K562 (cell line): ENCODE measurements at regions not wholly inside any gene's neighbourhood (a gene's known extent, or its start where the extent isn't known, plus 50 kb on each side); places are given as distances from the start of the nearest gene placed in this dataset.

Experiments used
- ATAC-seq: fragments of 200-7000 bp; cut with Tn5 transposase; 3 replicates; pipeline ENCODE4 v1.9.1; 2020; ENCODE audit warnings: moderate library complexity
- BruUV-seq: library from RNA; stranded (reverse); fragments of 400-500 nt; replicated peaks from 2 replicates; lab custom pipeline; 2021; lab: Mats Ljungman, UMichigan
- CTCF ChIA-PET: fragments of 300-600 bp; formaldehyde crosslinking; extraction: SDS; loops from one replicate; lab custom pipeline; 2021; ENCODE audit warnings: low intra/inter-chr PET ratio; lab: Yijun Ruan, JAX
- POLR2A ChIA-PET: fragments of 300-600, 350-650 bp; sonication (Branson Sonifier 250); formaldehyde crosslinking; extraction: SDS; loops from one replicate; lab custom pipeline; 2021; ENCODE audit warnings: antibody characterized with exemption, inconsistent platforms; lab: Yijun Ruan, JAX
- DNase-seq, 4 experiments: peaks; one replicate each; pipeline versions ENCODE4 v3.0.0 to v3.0.0-alpha.2; 2011 to 2018; ENCODE audit warnings: low spot score in 3 of 4, mixed read lengths in 3 of 4; ENCODE audit errors: extremely low read depth in 1 of 4
- FAIRE-seq: peaks from 2 replicates; lab custom pipeline; 2011; peaks lifted over from hg19 to GRCh38; lab: Jason Lieb, UNC
- H2AFZ ChIP-seq: 2 replicates; pipeline ENCODE4 v1.6.0; 2011; ENCODE audit warnings: low read depth, low read length, control low read depth, inconsistent platforms
- H3K27ac ChIP-seq: fragments of 200-600 bp; 3 replicates; pipeline ENCODE4 v1.8.0; 2011; ENCODE audit warnings: low read depth, mild to moderate bottlenecking, control low read depth, inconsistent platforms, low read length, moderate library complexity, mixed read lengths; ENCODE audit errors: extremely low read depth
- H3K27me3 ChIP-seq, 2 experiments: fragments of 300-600 bp in 1 of 2; 2 replicates in 1 of 2; 3 replicates in 1 of 2; pipeline versions ENCODE4 v1.6.0 to v1.8.0; 2011; ENCODE audit warnings: inconsistent platforms in 2 of 2, low read length in 2 of 2, mild to moderate bottlenecking in 1 of 2, mixed read lengths in 1 of 2, moderate library complexity in 1 of 2; ENCODE audit not compliant: control insufficient read depth in 2 of 2, insufficient read depth in 2 of 2
- H3K36me3 ChIP-seq: fragments of 300-600 bp; 3 replicates; pipeline ENCODE4 v1.8.0; 2011; ENCODE audit warnings: mild to moderate bottlenecking, low read length, inconsistent platforms; ENCODE audit not compliant: control insufficient read depth, insufficient read depth
- H3K4me1 ChIP-seq, 2 experiments: fragments of 200-600 bp in 1 of 2; replicated peaks in 1 of 2; 2 replicates in 1 of 2; 3 replicates in 1 of 2; pipeline versions ENCODE4 v1.5.1 to v1.8.0; 2011; ENCODE audit warnings: inconsistent platforms in 2 of 2, low read length in 2 of 2, mild to moderate bottlenecking in 1 of 2, mixed read lengths in 1 of 2, moderate library complexity in 1 of 2; ENCODE audit not compliant: control insufficient read depth in 2 of 2, insufficient read depth in 2 of 2
- H3K4me2 ChIP-seq: 2 replicates; pipeline ENCODE4 v1.6.1; 2011; ENCODE audit warnings: low read length, control low read depth, inconsistent platforms, mixed read lengths; ENCODE audit not compliant: insufficient read depth
- H3K4me3 ChIP-seq: fragments of 200-600 bp; sonication (generic), shearing (Covaris generic); 2 replicates; pipeline ENCODE4 v1.5.1; 2016; ENCODE audit warnings: control low read depth, inconsistent platforms
- H3K79me2 ChIP-seq: fragments of 200-600 bp; 3 replicates; pipeline ENCODE4 v1.8.0; 2011; ENCODE audit warnings: low read length, inconsistent platforms; ENCODE audit not compliant: control insufficient read depth, insufficient read depth
- H3K9ac ChIP-seq, 2 experiments: 2 replicates each; pipeline versions ENCODE4 v1.6.0 to v1.6.1; 2011; ENCODE audit warnings: low read depth in 2 of 2, low read length in 2 of 2, control low read depth in 1 of 2, inconsistent platforms in 1 of 2, mild to moderate bottlenecking in 1 of 2, mixed read lengths in 1 of 2; ENCODE audit not compliant: insufficient read depth in 1 of 2
- H3K9me1 ChIP-seq: one replicate; pipeline ENCODE4 v1.6.0; 2011; ENCODE audit warnings: inconsistent platforms, mild to moderate bottlenecking, low read length, moderate library complexity; ENCODE audit not compliant: control insufficient read depth, insufficient read depth
- H3K9me3 ChIP-seq: replicated peaks from 2 replicates; pipeline ENCODE4 v1.5.1; 2011; ENCODE audit warnings: low read depth, low read length, inconsistent platforms; ENCODE audit not compliant: control insufficient read depth, insufficient read depth
- H4K20me1 ChIP-seq: replicated peaks from 2 replicates; pipeline ENCODE4 v1.6.1; 2011; ENCODE audit warnings: low read length, inconsistent platforms, mixed read lengths; ENCODE audit not compliant: control insufficient read depth, insufficient read depth
- GATA2 ChIP-seq: sonication (generic); formaldehyde crosslinking; IDR thresholded peaks from 2 replicates; pipeline ENCODE4 v1.4.0; 2020; ENCODE audit warnings: mild to moderate bottlenecking, missing genetic modification reagents
- HLTF ChIP-seq: fragments of 450-650 bp; IDR thresholded peaks from 2 replicates; pipeline ENCODE4 v1.6.1; 2016
- HNRNPH1 ChIP-seq: fragments of 200-400 bp; formaldehyde crosslinking; optimal IDR thresholded peaks from 2 replicates; pipeline ENCODE3; 2017; ENCODE audit warnings: low read depth, mild to moderate bottlenecking, low read length, moderate library complexity
- HNRNPUL1 ChIP-seq: fragments of 200-400 bp; formaldehyde crosslinking; IDR thresholded peaks from 2 replicates; pipeline ENCODE4 v1.6.1; 2017; ENCODE audit warnings: low read length
- HSF4 ChIP-seq: fragments of 250-450 bp; sonication (Bioruptor Pico); IDR thresholded peaks from 2 replicates; pipeline ENCODE4 v2.1.2; 2022; ENCODE audit warnings: mild to moderate bottlenecking, moderate library complexity, borderline replicate concordance
- MEF2A ChIP-seq: IDR thresholded peaks from 2 replicates; pipeline ENCODE4 v1.6.1; 2011; ENCODE audit warnings: low read depth, mild to moderate bottlenecking, low read length, moderate library complexity; ENCODE audit not compliant: control insufficient read depth
- RBBP5 ChIP-seq: fragments of 200-600 bp; sonication (generic); IDR thresholded peaks from 2 replicates; pipeline ENCODE4 v1.6.1; 2012; ENCODE audit warnings: borderline replicate concordance, mild to moderate bottlenecking, low read length, control low read depth, inconsistent platforms; ENCODE audit not compliant: insufficient read depth, poor library complexity, severe bottlenecking
- TEAD2 ChIP-seq: fragments of 450-650 bp; IDR thresholded peaks from 2 replicates; pipeline ENCODE4 v1.6.1; 2016; ENCODE audit warnings: missing genetic modification characterization, control low read depth, missing compliant biosample characterization
- THAP12 ChIP-seq: fragments of 250-450 bp; sonication (Bioruptor Pico); IDR thresholded peaks from 2 replicates; pipeline ENCODE4 v1.9.0; 2021; ENCODE audit warnings: mild to moderate bottlenecking, inconsistent platforms
- ZBTB9 ChIP-seq: fragments of 450-650 bp; formaldehyde crosslinking; IDR thresholded peaks from 2 replicates; pipeline ENCODE4 v1.4.0; 2020; ENCODE audit warnings: mild to moderate bottlenecking, moderate library complexity
- ZNF174 ChIP-seq: fragments of 250-450 bp; sonication (Bioruptor Pico); IDR thresholded peaks from 2 replicates; pipeline ENCODE4 v1.4.0; 2020; ENCODE audit warnings: mild to moderate bottlenecking
- ZNF274 ChIP-seq: IDR thresholded peaks from 2 replicates; pipeline ENCODE4 v1.6.1; 2011; ENCODE audit warnings: low read depth, mild to moderate bottlenecking, low read length, moderate library complexity, borderline replicate concordance
- ZNF395 ChIP-seq: fragments of 200-800 bp; sonication (Bioruptor generic); IDR thresholded peaks from 2 replicates; pipeline ENCODE4 v1.6.1; 2017; ENCODE audit warnings: missing genetic modification characterization, missing compliant biosample characterization
- WGBS: fragments of 100-300 bp; shearing (Covaris generic); methylation state at CpG from one replicate; pipeline ENCODE4 v1.1.6; 2016; ENCODE audit warnings: low coverage, mixed read lengths; ENCODE audit not compliant: insufficient coverage; ENCODE audit errors: missing lambda C conversion rate; 5-methylcytosine and 5-hydroxymethylcytosine counted together
- in situ Hi-C: fragments of 300-500 bp; cut with MboI; formaldehyde crosslinking; loops from 4 replicates; pipeline ENCODE4 v1.15.0; 2018; ENCODE audit warnings: inconsistent platforms, mixed read lengths
- intact Hi-C: fragments of 100-400 bp; cut with micrococcal nuclease; formaldehyde crosslinking; loops from 2 replicates; pipeline ENCODE4 v1.14.2; 2022

- ChIA-PET CTCF (no interaction called here), POLR2A (interaction anchor here (0.7 to 2.4 kb wide), 4 partner anchors 11 to 436 kb away, joined by 3 to 11 read pairs (median 4); a partner anchor contains a TSS)
- Histone ChIP-seq H3K4me2 (peak overlapping the region; percentile 69), H3K9me3 (no peaks in the 10 kb centered on the region), H3K9me1 (no peaks in the 10 kb centered on the region), H3K4me1 (peaks cover 6 to 22% of the 10 kb centered on the region in 2 experiments; a peak in 3 of 5 replicates), H3K27me3 (no peaks in the 10 kb centered on the region), H3K9ac (peak overlapping the region in 1 of 2 experiments; percentile 55; a peak in 2 of 4 replicates), H2AFZ (peak overlapping the region; percentile 78), H3K36me3 (no peaks in the 10 kb centered on the region), H3K4me3 (peak overlapping the region; percentile 40), H3K27ac (no peak overlapping the region; the same call in 2 of the 3 replicates), H3K79me2 (no peaks in the 10 kb centered on the region), H4K20me1 (no peaks in the 10 kb centered on the region)
- no peak for FAIRE-seq
- peak; percentile 88 for ATAC-seq
- peak; percentile 51 to 88 (median 68) for DNase-seq
- in situ Hi-C loops (no loop called here), intact Hi-C loops (no loop called here)
- WGBS = 52% methylated on average over 32 of the region's 32 CpGs
- BruUV-seq = no TSS peak
- TF ChIP-seq MEF2A (no peak), ZBTB9 (no peak), ZNF274 (no peak), GATA2 (no peak), HLTF (no peak), RBBP5 (peak; percentile 9), ZNF395 (CRISPR knock-in tag) (no peak), THAP12 (CRISPR knock-in tag) (no peak), HNRNPUL1 (no peak), ZNF174 (CRISPR knock-in tag) (no peak), HSF4 (CRISPR knock-in tag) (no peak), HNRNPH1 (no peak), TEAD2 (tag) (no peak)
These were observed 110.2 kb upstream of the ZNF184 start for GRCh38 chr6:27582928-27583725.
